SK-N-SH (cell line): ENCODE measurements at regions not wholly inside any gene's neighbourhood (a gene's known extent, or its start where the extent isn't known, plus 50 kb on each side); places are given as distances from the start of the nearest gene placed in this dataset.

ENCODE experiments used
- CTCF ChIA-PET: fragments of 300-600, 350-600 bp; formaldehyde crosslinking; extraction: SDS; loops from one replicate; lab custom pipeline; 2021; lab: Yijun Ruan, JAX
- POLR2A ChIA-PET: fragments of 350-600 bp; sonication (Branson Sonifier 250); formaldehyde crosslinking; extraction: SDS; loops from one replicate; lab custom pipeline; 2020; ENCODE audit warnings: antibody characterized with exemption, inconsistent platforms; lab: Yijun Ruan, JAX
- DNase-seq: peaks from one replicate; pipeline ENCODE4 v3.0.0; 2012
- H2AFZ ChIP-seq: fragments of 200-600 bp; sonication (generic); 2 replicates; pipeline ENCODE4 v1.8.1; 2016; ENCODE audit warnings: antibody characterized with exemption, mild to moderate bottlenecking, low read depth
- H3F3A ChIP-seq: fragments of 200-600 bp; sonication (generic); replicated peaks from 2 replicates; pipeline ENCODE3; 2016; ENCODE audit warnings: antibody characterized with exemption, mild to moderate bottlenecking; ENCODE audit not compliant: insufficient read depth
- H3K27ac ChIP-seq, 2 experiments: fragments of 200-500 bp in 1 of 2; fragments of 200-600 bp in 1 of 2; sonication (Bioruptor generic) in 1 of 2; sonication (generic), shearing (Covaris generic) in 1 of 2; 2 replicates each; pipeline versions ENCODE4 v1.5.1 to v1.6.1; 2014 to 2016; ENCODE audit warnings: low read depth in 2 of 2, inconsistent platforms in 1 of 2, low read length in 1 of 2, mild to moderate bottlenecking in 1 of 2, mixed read lengths in 1 of 2
- H3K27me3 ChIP-seq: fragments of 200-600 bp; sonication (generic), shearing (Covaris generic); 2 replicates; pipeline ENCODE4 v1.6.1; 2016; ENCODE audit warnings: mixed run types; ENCODE audit not compliant: insufficient read depth
- H3K36me3 ChIP-seq, 2 experiments: fragments of 200-500 bp in 1 of 2; fragments of 200-600 bp in 1 of 2; sonication (Bioruptor generic) in 1 of 2; sonication (generic) in 1 of 2; replicated peaks in 1 of 2; 2 replicates each; pipeline versions ENCODE3 to v1.5.1; 2014 to 2016; ENCODE audit warnings: low read length in 1 of 2, mild to moderate bottlenecking in 1 of 2; ENCODE audit not compliant: insufficient read depth in 2 of 2, control insufficient read depth in 1 of 2
- H3K4me1 ChIP-seq, 2 experiments: fragments of 200-500 bp in 1 of 2; fragments of 200-600 bp in 1 of 2; sonication (Bioruptor generic) in 1 of 2; sonication (generic), shearing (Covaris generic) in 1 of 2; 2 replicates each; pipeline versions ENCODE4 v1.5.1 to v1.6.1; 2014 to 2016; ENCODE audit warnings: low read depth in 1 of 2, low read length in 1 of 2, mixed run types in 1 of 2; ENCODE audit not compliant: insufficient read depth in 2 of 2, control insufficient read depth in 1 of 2
- H3K4me2 ChIP-seq: fragments of 200-600 bp; sonication (generic), shearing (Covaris generic); 2 replicates; pipeline ENCODE4 v1.6.1; 2017; ENCODE audit warnings: mixed run types
- H3K4me3 ChIP-seq, 2 experiments: fragments of 200-500 bp in 1 of 2; fragments of 200-600 bp in 1 of 2; sonication (Bioruptor generic) in 1 of 2; sonication (generic), shearing (Covaris generic) in 1 of 2; 2 replicates each; pipeline versions ENCODE4 v1.5.1 to v1.8.1; 2014 to 2016; ENCODE audit warnings: low read depth in 2 of 2, inconsistent platforms in 1 of 2, low read length in 1 of 2, mild to moderate bottlenecking in 1 of 2, mixed read lengths in 1 of 2, moderate library complexity in 1 of 2
- H3K79me2 ChIP-seq: fragments of 200-600 bp; sonication (generic); 2 replicates; pipeline ENCODE4 v1.8.1; 2017; ENCODE audit warnings: mild to moderate bottlenecking; ENCODE audit not compliant: insufficient read depth
- H3K9ac ChIP-seq: fragments of 200-600 bp; sonication (generic); 2 replicates; pipeline ENCODE4 v1.6.1; 2017; ENCODE audit warnings: mixed run types
- H3K9me2 ChIP-seq: fragments of 200-600 bp; sonication (generic); 2 replicates; pipeline ENCODE4 v1.6.1; 2017; ENCODE audit warnings: mixed run types
- H3K9me3 ChIP-seq: fragments of 200-600 bp; sonication (generic); 2 replicates; pipeline ENCODE4 v1.6.1; 2017; ENCODE audit warnings: mixed run types, mild to moderate bottlenecking, moderate library complexity
- H4K20me1 ChIP-seq: fragments of 200-600 bp; sonication (generic); 2 replicates; pipeline ENCODE4 v1.6.1; 2017; ENCODE audit warnings: mild to moderate bottlenecking, mixed run types; ENCODE audit not compliant: insufficient read depth
- CHD2 ChIP-seq: fragments of 150-350 bp; IDR thresholded peaks from 2 replicates; pipeline ENCODE4 v1.6.1; 2018; ENCODE audit warnings: low read length; ENCODE audit not compliant: partially characterized antibody
- CTCF ChIP-seq: fragments of 200-600 bp; sonication (generic); IDR thresholded peaks from 2 replicates; pipeline ENCODE4 v1.6.1; 2017; ENCODE audit warnings: antibody characterized with exemption, mild to moderate bottlenecking, moderate library complexity
- ELF1 ChIP-seq: IDR thresholded peaks from 2 replicates; pipeline ENCODE4 v1.4.0; 2012
- FOSL2 ChIP-seq: IDR thresholded peaks from 2 replicates; pipeline ENCODE4 v1.4.0; 2012; ENCODE audit warnings: low read depth, mild to moderate bottlenecking, moderate library complexity, borderline replicate concordance
- IRF3 ChIP-seq: fragments of 150-350 bp; IDR thresholded peaks from 2 replicates; pipeline ENCODE4 v1.6.1; 2016; ENCODE audit warnings: mild to moderate bottlenecking, low read depth, low read length
- MXI1 ChIP-seq: IDR thresholded peaks from 2 replicates; pipeline ENCODE4 v1.6.1; 2012; ENCODE audit warnings: mild to moderate bottlenecking, low read depth, low read length, improper control_type of control experiment
- NRF1 ChIP-seq: IDR thresholded peaks from 2 replicates; pipeline ENCODE4 v1.6.1; 2012; ENCODE audit warnings: low read depth, mild to moderate bottlenecking, low read length
- SIN3A ChIP-seq: IDR thresholded peaks from 2 replicates; pipeline ENCODE4 v1.6.1; 2012; ENCODE audit warnings: low read depth, mild to moderate bottlenecking, low read length, moderate library complexity, borderline replicate concordance
- TAF1 ChIP-seq: IDR thresholded peaks from 2 replicates; pipeline ENCODE4 v1.6.1; 2012; ENCODE audit warnings: low read depth, mild to moderate bottlenecking, low read length, moderate library complexity, borderline replicate concordance
- TEAD4 ChIP-seq: IDR thresholded peaks from 2 replicates; pipeline ENCODE4 v1.4.0; 2012; ENCODE audit warnings: mild to moderate bottlenecking, borderline replicate concordance; ENCODE audit not compliant: insufficient read depth
- USF2 ChIP-seq: fragments of 150-350 bp; IDR thresholded peaks from 2 replicates; pipeline ENCODE4 v1.6.1; 2017; ENCODE audit warnings: antibody characterized with exemption, low read length, low read depth, borderline replicate concordance
- WGBS: methylation state at CpG from one replicate; pipeline ENCODE4 v1.1.6; 2017; ENCODE audit warnings: low lambda C conversion rate; 5-methylcytosine and 5-hydroxymethylcytosine counted together

GRCh38 chr11:104221455-104221854 lies 57.5 kb upstream of the PDGFD start:
- H3K4me3 ChIP-seq: no peak overlapping the region
- H3K4me2 ChIP-seq: no peak overlapping the region
- H3K79me2 ChIP-seq: no peaks in the 10 kb centered on the region
- no peaks in the 10 kb centered on the region for H3K9me2 ChIP-seq
- no peaks in the 10 kb centered on the region for H3K9me3 ChIP-seq
- H3K9ac ChIP-seq: no peak overlapping the region
- H3K27me3 ChIP-seq: no peaks in the 10 kb centered on the region
- no peak for DNase-seq
- ChIA-PET POLR2A (interaction anchor here (0.7 kb wide), 1 partner anchor 367 kb away, joined by 6 read pairs; no protein-coding TSS in a partner anchor), CTCF (no interaction called here)
- H3F3A ChIP-seq: no peaks in the 10 kb centered on the region
- TF ChIP-seq CHD2: no peak
- TF ChIP-seq ELF1: no peak
- TF ChIP-seq TEAD4: no peak
- no peak for TF ChIP-seq FOSL2
- no peak for TF ChIP-seq USF2
- no peak for TF ChIP-seq MXI1
- H3K36me3 ChIP-seq: no peaks in the 10 kb centered on the region
- no peak overlapping the region for H3K27ac ChIP-seq
- no peak overlapping the region for H2AFZ ChIP-seq
- no peaks in the 10 kb centered on the region for H4K20me1 ChIP-seq
- H3K4me1 ChIP-seq: no peaks in the 10 kb centered on the region

- Histone ChIP-seq H4K20me1 (no peaks in the 10 kb centered on the region), H3K27ac (no peak overlapping the region), H3K9me3 (no peaks in the 10 kb centered on the region), H3K4me2 (no peak overlapping the region), H2AFZ (no peak overlapping the region), H3K4me3 (no peak overlapping the region), H3F3A (no peaks in the 10 kb centered on the region), H3K4me1 (no peaks in the 10 kb centered on the region)
- CTCF ChIA-PET: no interaction called here
- no peak for DNase-seq
- TF ChIP-seq NRF1 (no peak), TEAD4 (no peak), USF2 (no peak), TAF1 (no peak), IRF3 (no peak), CTCF (no peak), SIN3A (no peak)
- TF ChIP-seq, all 33 proteins: peak for 0
- no peaks in the 10 kb centered on the region for H3K79me2 ChIP-seq
- H3K9me2 ChIP-seq: no peaks in the 10 kb centered on the region
- POLR2A ChIA-PET: no interaction called here
- no peak overlapping the region for H3K9ac ChIP-seq
- no peaks in the 10 kb centered on the region for H3K27me3 ChIP-seq
- WGBS: 13% methylated on average over 3 of the region's 3 CpGs
- H3K36me3 ChIP-seq: no peaks in the 10 kb centered on the region
Measured at GRCh38 chr11:104219096-104219495, 55.1 kb upstream of the PDGFD start.
